Stomach (tissue), 8 donors: ENCODE measurements at regions not wholly inside any gene's neighbourhood (a gene's known extent, or its start where the extent isn't known, plus 50 kb on each side); places are given as distances from the start of the nearest gene placed in this dataset.

Source experiments
- DNase-seq, 2 donors: peaks; one replicate each; pipeline versions ENCODE4 v3.0.0 to v3.0.0-alpha.2; 2013 to 2019
- H3K27ac ChIP-seq, 5 donors: fragments of 200-600 bp in 4 of 5; sonication (generic) in 4 of 5; one replicate each; pipeline ENCODE4 v1.5.1; 2013 to 2019; ENCODE audit warnings: mild to moderate bottlenecking in 1 of 5, moderate library complexity in 1 of 5
- H3K27me3 ChIP-seq, 3 donors: fragments of 200-600 bp; sonication (generic); one replicate each; pipeline ENCODE4 v1.5.1; 2017 to 2019; ENCODE audit warnings: mixed run types in 1 of 3
- H3K36me3 ChIP-seq, 4 donors: fragments of 200-600 bp; sonication (generic); 1 replicate in 3 of 4; 2 replicates in 1 of 4; pipeline ENCODE4 v1.5.1; 2016 to 2019
- H3K4me1 ChIP-seq, 4 donors: fragments of 200-600 bp; sonication (generic); one replicate each; pipeline ENCODE4 v1.5.1; 2016 to 2019
- H3K4me3 ChIP-seq, 4 donors: fragments of 200-600 bp; sonication (generic) in 3 of 4; one replicate each; pipeline ENCODE4 v1.5.1; 2016 to 2019; ENCODE audit warnings: mild to moderate bottlenecking in 1 of 4
- H3K9me3 ChIP-seq, 4 donors: fragments of 200-600 bp; sonication (generic); one replicate each; pipeline ENCODE4 v1.5.1; 2016 to 2019
- EP300 ChIP-seq: sonication (generic); formaldehyde crosslinking; IDR thresholded peaks from one replicate; pipeline ENCODE4 v1.6.1; 2017; ENCODE audit warnings: antibody characterized with exemption
- POLR2A ChIP-seq, 4 donors: fragments of 450-650 bp; IDR thresholded peaks; one replicate each; pipeline ENCODE4 v1.6.1; 2016; ENCODE audit warnings: antibody characterized with exemption in 4 of 4, control low read depth in 2 of 4, mild to moderate bottlenecking in 1 of 4, moderate library complexity in 1 of 4
- POLR2AphosphoS5 ChIP-seq, 3 donors: sonication (generic); formaldehyde crosslinking; IDR thresholded peaks; one replicate each; pipeline ENCODE4 v1.6.1; 2016; ENCODE audit warnings: antibody characterized with exemption in 3 of 3
- WGBS, 5 donors: extraction: QIAGEN DNeasy Blood & Tissue Kit in 3 of 5; methylation state at CpG; one replicate each; pipeline versions ENCODE4 v1.1.5 to v1.1.7; 2013 to 2018; 5-methylcytosine and 5-hydroxymethylcytosine counted together
- intact Hi-C: fragments of 100-400 bp; cut with DNase I; formaldehyde crosslinking; loops from one replicate; pipeline ENCODE4 v1.15.1; 2023; ENCODE audit warnings: low total_unique reads
- TF ChIP-seq, protein P1 (sequence below), 7 experiments: fragments of 450-650 bp in 4 of 7; fragments of 200-600 bp in 3 of 7; sonication (generic) in 3 of 7; IDR thresholded peaks; one replicate each; pipeline ENCODE4 v1.5.1; 2016 to 2019; ENCODE audit warnings: antibody characterized with exemption in 7 of 7, control low read depth in 2 of 7, mild to moderate bottlenecking in 1 of 7
- donor health status: healthy with polysubstance abuse.
- donor health status: Bipolar disorder and iron deficiency.
- donor health status: healthy.

DNA sequence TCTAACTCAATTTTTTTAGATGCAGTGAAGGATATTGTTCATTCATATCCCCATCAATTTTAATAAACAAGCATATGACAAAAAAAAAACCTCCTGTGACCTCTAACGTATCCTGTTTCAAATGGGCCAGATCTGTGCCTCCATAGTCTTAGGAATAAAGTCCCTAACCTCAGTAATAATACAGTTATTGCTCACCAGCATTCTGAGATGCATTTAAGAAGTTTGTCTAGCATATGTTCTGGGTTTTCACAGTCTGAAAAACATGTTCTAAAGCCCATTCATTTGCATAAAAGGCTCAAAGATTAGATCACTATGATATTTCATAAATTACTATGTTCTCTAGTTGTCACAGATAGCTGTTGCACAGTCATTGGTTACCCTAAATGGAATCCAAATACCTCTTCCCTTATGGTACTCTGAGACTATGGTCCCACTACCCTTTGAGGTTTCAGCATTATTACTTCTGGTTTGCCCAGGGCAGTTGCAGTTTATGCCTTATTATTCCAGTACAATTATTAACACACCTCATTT lies 190.1 kb downstream of the ZIC4 start:
- Histone ChIP-seq H3K4me3 (no peak overlapping the region), H3K27ac (no peak overlapping the region), H3K36me3 (no peaks in the 10 kb centered on the region), H3K27me3 (no peaks in the 10 kb centered on the region), H3K4me1 (no peaks in the 10 kb centered on the region), H3K9me3 (no peaks in the 10 kb centered on the region)
- no peak for TF ChIP-seq POLR2A (IDR thresholded peaks at IDR 0.05)
- DNase-seq, result no peak
- intact Hi-C loops, result no loop called here
- WGBS, 5 donors, result 44 to 59% (median 49%) methylated on average over 1 of the region's 1 CpG

DNA sequence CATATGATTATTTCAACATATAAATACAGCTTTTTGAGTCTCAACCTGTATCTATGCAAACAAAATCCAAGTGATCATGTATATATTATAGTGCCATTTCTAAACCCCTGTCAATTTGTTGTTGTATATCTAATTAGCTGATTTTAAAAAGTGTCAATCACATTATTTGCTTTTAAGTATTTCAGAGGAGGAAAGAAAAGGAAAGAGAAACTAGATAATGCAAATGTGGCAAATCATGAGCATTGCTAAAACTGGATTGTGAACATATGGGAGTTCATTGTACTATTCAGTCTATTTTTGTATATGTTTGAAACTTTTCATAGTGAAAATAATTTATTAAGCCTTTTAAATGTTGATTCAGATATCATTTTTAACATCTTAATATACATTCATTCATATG lies 190.7 kb downstream of the ZIC4 start:
- no peak overlapping the region for H3K4me3 ChIP-seq
- no peak overlapping the region for H3K27ac ChIP-seq
- no peak for DNase-seq
- no peaks in the 10 kb centered on the region for H3K4me1 ChIP-seq
- intact Hi-C loops, result no loop called here
- H3K27me3 ChIP-seq, result no peaks in the 10 kb centered on the region
- H3K36me3 ChIP-seq, result no peaks in the 10 kb centered on the region
- H3K9me3 ChIP-seq, result no peaks in the 10 kb centered on the region
- TF ChIP-seq POLR2A (IDR thresholded peaks at IDR 0.05) (no peak), EP300 (no peak), POLR2AphosphoS5 (IDR thresholded peaks at IDR 0.05) (no peak)
- TF ChIP-seq, protein P1, sequence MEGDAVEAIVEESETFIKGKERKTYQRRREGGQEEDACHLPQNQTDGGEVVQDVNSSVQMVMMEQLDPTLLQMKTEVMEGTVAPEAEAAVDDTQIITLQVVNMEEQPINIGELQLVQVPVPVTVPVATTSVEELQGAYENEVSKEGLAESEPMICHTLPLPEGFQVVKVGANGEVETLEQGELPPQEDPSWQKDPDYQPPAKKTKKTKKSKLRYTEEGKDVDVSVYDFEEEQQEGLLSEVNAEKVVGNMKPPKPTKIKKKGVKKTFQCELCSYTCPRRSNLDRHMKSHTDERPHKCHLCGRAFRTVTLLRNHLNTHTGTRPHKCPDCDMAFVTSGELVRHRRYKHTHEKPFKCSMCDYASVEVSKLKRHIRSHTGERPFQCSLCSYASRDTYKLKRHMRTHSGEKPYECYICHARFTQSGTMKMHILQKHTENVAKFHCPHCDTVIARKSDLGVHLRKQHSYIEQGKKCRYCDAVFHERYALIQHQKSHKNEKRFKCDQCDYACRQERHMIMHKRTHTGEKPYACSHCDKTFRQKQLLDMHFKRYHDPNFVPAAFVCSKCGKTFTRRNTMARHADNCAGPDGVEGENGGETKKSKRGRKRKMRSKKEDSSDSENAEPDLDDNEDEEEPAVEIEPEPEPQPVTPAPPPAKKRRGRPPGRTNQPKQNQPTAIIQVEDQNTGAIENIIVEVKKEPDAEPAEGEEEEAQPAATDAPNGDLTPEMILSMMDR (IDR thresholded peaks at IDR 0.05), result no peak

DNA sequence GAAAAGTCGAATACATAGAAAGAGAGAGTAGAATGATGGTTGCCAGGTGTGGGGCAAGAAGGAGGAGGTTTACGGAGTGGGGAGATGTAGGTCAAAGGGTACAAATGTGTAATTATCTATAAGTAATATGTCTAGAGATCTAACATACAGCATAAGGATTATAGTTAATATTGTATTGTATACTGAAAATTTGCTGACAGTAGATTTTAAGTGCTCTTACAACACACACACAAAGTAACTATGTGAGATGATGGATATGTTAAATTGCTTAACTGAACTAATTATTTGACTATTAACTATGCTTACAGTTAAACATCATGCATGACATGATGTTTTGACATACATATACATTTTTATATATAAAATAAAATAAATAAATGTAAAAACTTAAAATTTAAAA lies 192.7 kb downstream of the ZIC4 start:
- H3K27me3 ChIP-seq, result no peaks in the 10 kb centered on the region
- H3K36me3 ChIP-seq, result no peaks in the 10 kb centered on the region
- WGBS, 5 donors, result 77 to 90% (median 84%) methylated on average over 2 of the region's 2 CpGs
- no peaks in the 10 kb centered on the region for H3K9me3 ChIP-seq
- TF ChIP-seq POLR2AphosphoS5 (IDR thresholded peaks at IDR 0.05), result no peak
- TF ChIP-seq, protein P1 (IDR thresholded peaks at IDR 0.05), result no peak
- TF ChIP-seq POLR2A (IDR thresholded peaks at IDR 0.05), result no peak
- no peak for TF ChIP-seq EP300
- H3K27ac ChIP-seq, result no peak overlapping the region
- H3K4me3 ChIP-seq, result no peak overlapping the region
- H3K4me1 ChIP-seq, result no peaks in the 10 kb centered on the region
- no peak for DNase-seq
- intact Hi-C loops, result no loop called here

DNA sequence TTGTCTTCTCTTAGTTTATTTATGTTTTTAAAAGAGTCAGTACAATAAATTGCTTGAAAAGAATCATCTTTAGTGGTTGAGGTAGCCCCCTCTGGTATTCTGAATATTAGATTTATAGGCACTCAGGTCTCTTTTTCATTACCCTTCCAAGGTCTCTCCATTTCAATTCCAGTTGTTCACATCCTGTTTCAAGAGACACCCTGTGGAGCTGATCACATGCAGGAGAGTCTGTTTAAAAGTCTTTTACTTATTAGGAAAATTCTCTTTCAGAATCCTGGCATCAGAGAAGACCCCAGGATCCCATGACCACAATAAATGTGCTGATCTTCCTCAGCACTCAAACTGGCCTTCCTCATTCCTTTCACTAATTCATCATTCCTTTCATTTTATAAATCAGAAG lies 195.7 kb downstream of the ZIC4 start:
- no peak for DNase-seq
- H3K27ac ChIP-seq, result no peak overlapping the region
- H3K9me3 ChIP-seq, result peaks cover 0 to 9% (median 3%) of the 10 kb centered on the region in 4 donors
- no peaks in the 10 kb centered on the region for H3K27me3 ChIP-seq
- no peak overlapping the region for H3K4me3 ChIP-seq
- no peaks in the 10 kb centered on the region for H3K36me3 ChIP-seq
- intact Hi-C loops, result no loop called here
- TF ChIP-seq, protein P1 (IDR thresholded peaks at IDR 0.05), result no peak
- no peak for TF ChIP-seq POLR2A (IDR thresholded peaks at IDR 0.05)
- TF ChIP-seq EP300, result no peak
- TF ChIP-seq POLR2AphosphoS5 (IDR thresholded peaks at IDR 0.05), result no peak
- H3K4me1 ChIP-seq, result no peaks in the 10 kb centered on the region

DNA sequence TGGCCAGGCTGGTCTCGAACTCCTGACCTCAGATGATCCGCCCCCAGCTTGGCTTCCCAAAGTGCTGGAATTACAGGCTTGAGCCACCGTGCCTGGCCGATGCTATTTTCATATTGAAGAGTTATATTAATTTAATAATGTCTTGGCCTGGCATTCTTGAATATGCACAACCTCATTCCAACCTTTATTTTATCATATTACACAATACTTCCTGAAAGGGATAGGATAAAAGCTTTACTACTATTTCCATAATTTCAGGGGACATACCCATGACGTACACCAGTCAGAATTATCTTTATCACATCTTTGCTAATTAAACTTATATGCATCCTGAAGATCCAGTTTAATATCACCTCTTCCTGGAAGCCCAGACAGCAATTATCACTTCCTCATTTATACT lies 205.3 kb downstream of the ZIC4 start:
- intact Hi-C loops, result no loop called here
- DNase-seq, result no peak
- no peaks in the 10 kb centered on the region for H3K27me3 ChIP-seq
- TF ChIP-seq, protein P1 (IDR thresholded peaks at IDR 0.05), result no peak
- TF ChIP-seq POLR2A (IDR thresholded peaks at IDR 0.05), result no peak
- no peak for TF ChIP-seq EP300
- no peak for TF ChIP-seq POLR2AphosphoS5 (IDR thresholded peaks at IDR 0.05)
- H3K4me3 ChIP-seq, result no peak overlapping the region
- WGBS, 5 donors, result 81 to 88% (median 83%) methylated on average over 5 of the region's 5 CpGs
- no peaks in the 10 kb centered on the region for H3K4me1 ChIP-seq
- H3K27ac ChIP-seq, result no peak overlapping the region
- H3K9me3 ChIP-seq, result peaks cover 0 to under 1% (median 0%) of the 10 kb centered on the region in 4 donors
- no peaks in the 10 kb centered on the region for H3K36me3 ChIP-seq
